ENCODE measurements at regions not wholly inside any gene's neighbourhood (a gene's known extent, or its start where the extent isn't known, plus 50 kb on each side); places are given as distances from the start of the nearest gene placed in this dataset.
"Not testable (repeated sequence)": the region's sequence is repeated elsewhere in the genome, so short reads cannot be mapped to it uniquely, and the experiment has no call there.

DNA sequence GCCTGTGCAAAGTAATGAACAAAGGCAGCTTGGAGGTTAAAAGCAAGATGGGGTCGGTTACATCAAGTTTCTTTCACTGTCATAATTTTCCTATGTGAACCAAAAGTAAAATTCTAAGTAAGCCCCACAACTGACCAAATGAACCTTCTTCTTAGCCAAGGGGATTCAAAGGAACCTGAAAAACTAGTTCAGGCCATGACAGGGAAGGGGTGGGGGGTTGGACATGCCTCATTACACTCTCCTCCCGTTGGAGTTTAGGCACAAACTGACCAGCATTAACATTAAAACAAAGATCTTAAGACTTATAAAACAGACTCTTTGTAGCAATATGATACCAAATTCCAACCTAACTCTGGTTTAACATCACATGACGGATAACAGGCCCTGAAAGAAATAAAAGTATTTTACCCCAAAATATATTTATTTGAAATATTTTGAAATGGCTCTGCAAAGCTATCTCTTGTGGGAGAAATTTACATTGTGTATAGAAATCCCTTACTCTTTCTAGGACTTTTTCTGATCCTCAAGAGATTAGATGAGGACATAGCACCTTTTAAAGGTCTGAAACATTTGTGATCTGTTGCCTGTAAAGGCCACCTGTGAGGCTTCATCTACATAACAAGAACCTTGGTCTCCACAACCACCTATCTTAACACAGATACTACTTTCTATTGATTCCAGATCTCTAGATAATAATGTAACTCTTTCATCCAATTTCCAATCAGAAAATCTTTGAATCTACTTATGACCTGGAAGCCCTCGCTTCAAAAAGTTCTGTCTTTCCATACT lies 1829.0 kb upstream of the MIR17HG start:
- Mint-ChIP-seq H3K4me3 (no peak overlapping the region), H3K27ac (ENCODE audit: unreplicated experiment) (no peak overlapping the region), H3K36me3 (ENCODE audit: low read depth) (no peaks in the 10 kb centered on the region)

DNA sequence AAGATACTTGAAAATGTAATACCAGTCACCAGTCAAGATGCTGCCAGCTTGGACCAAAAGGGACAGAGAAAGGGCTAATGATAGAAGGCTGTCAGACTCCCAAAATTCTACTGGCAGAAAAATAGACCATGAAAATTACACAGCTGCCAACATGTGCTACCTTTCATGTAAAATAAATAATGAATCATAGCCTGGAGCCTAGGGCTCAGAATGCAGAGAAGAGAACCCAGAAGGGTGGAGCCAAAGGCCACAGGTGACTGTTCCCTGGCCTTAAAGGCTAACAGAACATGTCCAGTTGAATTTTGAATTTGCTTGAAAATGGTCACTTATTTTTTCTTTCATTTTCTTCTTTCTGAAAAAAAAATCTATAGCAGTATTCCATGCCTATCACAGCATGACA lies 1827.0 kb upstream of the MIR17HG start:
- peaks cover 8% of the 10 kb centered on the region for H3K9me3 Mint-ChIP-seq
- no peaks in the 10 kb centered on the region for H3K27me3 Mint-ChIP-seq (ENCODE audit: low read depth)
- TF ChIP-seq, protein P1, sequence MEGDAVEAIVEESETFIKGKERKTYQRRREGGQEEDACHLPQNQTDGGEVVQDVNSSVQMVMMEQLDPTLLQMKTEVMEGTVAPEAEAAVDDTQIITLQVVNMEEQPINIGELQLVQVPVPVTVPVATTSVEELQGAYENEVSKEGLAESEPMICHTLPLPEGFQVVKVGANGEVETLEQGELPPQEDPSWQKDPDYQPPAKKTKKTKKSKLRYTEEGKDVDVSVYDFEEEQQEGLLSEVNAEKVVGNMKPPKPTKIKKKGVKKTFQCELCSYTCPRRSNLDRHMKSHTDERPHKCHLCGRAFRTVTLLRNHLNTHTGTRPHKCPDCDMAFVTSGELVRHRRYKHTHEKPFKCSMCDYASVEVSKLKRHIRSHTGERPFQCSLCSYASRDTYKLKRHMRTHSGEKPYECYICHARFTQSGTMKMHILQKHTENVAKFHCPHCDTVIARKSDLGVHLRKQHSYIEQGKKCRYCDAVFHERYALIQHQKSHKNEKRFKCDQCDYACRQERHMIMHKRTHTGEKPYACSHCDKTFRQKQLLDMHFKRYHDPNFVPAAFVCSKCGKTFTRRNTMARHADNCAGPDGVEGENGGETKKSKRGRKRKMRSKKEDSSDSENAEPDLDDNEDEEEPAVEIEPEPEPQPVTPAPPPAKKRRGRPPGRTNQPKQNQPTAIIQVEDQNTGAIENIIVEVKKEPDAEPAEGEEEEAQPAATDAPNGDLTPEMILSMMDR (conservative IDR thresholded peaks at IDR 0.05), result no peak
- no peak overlapping the region for H3K4me3 Mint-ChIP-seq
- no peak overlapping the region for H3K27ac Mint-ChIP-seq (ENCODE audit: unreplicated experiment)
- DNase-seq (ENCODE audit: low read depth, low spot score), result no peak
- no peaks in the 10 kb centered on the region for H3K36me3 Mint-ChIP-seq (ENCODE audit: low read depth)
- H3K4me1 Mint-ChIP-seq, result peaks cover under 1% of the 10 kb centered on the region

More for the DNA sequence above, 1829.0 kb upstream of the MIR17HG start:
- DNase-seq (ENCODE audit: low read depth, low spot score), result no peak
- H3K9me3 Mint-ChIP-seq, result peaks cover 8% of the 10 kb centered on the region
- TF ChIP-seq, protein P1 (conservative IDR thresholded peaks at IDR 0.05), result no peak
- H3K4me1 Mint-ChIP-seq, result peaks cover 17% of the 10 kb centered on the region
- no peaks in the 10 kb centered on the region for H3K27me3 Mint-ChIP-seq (ENCODE audit: low read depth)

DNA sequence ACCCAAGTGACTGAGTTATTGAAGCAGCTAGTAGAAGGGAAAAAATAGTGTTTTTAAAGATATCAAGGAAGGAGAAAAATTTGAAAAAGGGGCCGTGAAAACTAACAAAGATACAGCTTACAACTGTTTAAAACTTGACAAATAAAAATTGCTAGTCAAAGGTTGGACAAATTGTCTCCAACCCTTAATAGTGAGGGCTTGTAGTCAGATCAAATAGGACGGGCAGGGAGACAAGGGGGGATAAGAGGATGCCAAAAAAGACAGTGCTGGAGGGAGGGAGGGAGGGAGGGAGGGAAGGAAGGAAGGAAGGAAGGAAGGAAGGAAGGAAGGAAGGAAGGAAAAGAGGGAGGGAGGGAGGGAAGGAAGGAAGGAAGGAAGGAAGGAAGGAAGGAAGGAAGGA lies 1825.8 kb upstream of the MIR17HG start:
- H3K27me3 Mint-ChIP-seq (ENCODE audit: low read depth); H3K4me3 Mint-ChIP-seq; H3K4me1 Mint-ChIP-seq; DNase-seq (ENCODE audit: low read depth, low spot score); H3K36me3 Mint-ChIP-seq (ENCODE audit: low read depth); H3K9me3 Mint-ChIP-seq; H3K27ac Mint-ChIP-seq (ENCODE audit: unreplicated experiment): not testable (repeated sequence)

DNA sequence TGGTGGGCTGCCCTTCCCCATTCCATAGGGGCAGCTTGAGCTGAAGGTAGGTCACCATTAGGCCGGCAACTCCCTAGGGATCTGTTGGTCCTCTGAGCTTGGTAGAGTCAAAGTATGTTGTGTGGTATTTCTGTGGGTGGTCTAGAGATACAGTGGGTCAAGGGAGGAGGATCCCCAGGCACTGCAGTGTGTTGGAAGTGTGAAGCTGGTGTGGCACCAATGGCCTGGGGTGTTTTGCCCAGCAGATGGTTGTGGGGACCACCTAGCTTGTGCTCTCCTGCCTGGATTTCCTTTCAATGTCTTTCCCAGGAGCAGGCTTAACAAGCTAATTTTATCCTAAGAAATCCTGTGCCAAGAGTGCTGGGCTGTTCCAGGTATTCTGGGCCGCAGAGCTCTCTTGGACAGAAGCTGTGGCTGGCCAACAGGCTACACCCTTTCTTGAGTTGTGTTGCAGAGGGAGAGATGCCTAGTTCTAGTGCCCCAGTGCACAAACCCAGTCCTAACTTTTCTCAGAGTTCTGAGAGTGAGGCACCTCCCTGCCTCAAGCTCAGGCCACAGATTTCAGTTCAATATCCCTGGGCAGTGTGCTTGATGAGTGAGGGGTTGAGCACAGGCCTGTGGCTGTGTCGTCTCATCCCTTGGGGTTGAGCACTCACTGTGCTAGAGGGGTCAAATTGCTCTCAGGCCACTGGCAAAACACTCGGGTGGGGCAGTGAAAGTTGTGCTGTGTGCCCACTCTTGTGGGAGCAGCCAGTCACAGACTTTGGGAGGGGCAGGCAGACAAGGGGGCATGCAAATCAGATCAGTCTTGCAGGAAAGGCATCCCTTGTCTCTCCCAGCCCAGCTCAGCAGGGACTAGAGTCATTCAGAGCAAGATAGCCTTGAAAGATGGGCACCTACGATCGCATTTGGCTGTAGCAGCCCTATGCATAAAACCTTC lies 1806.1 kb upstream of the MIR17HG start:
- H3K27ac Mint-ChIP-seq (ENCODE audit: unreplicated experiment), result peak overlapping the region; percentile 27
- H3K36me3 Mint-ChIP-seq (ENCODE audit: low read depth), result no peaks in the 10 kb centered on the region
- H3K9me3 Mint-ChIP-seq, result peaks cover 2% of the 10 kb centered on the region
- H3K4me3 Mint-ChIP-seq, result no peak overlapping the region
- no peaks in the 10 kb centered on the region for H3K27me3 Mint-ChIP-seq (ENCODE audit: low read depth)
- H3K4me1 Mint-ChIP-seq, result peaks cover 9% of the 10 kb centered on the region
- DNase-seq (ENCODE audit: low read depth, low spot score), result no peak
- TF ChIP-seq, protein P1 (conservative IDR thresholded peaks at IDR 0.05), result no peak

DNA sequence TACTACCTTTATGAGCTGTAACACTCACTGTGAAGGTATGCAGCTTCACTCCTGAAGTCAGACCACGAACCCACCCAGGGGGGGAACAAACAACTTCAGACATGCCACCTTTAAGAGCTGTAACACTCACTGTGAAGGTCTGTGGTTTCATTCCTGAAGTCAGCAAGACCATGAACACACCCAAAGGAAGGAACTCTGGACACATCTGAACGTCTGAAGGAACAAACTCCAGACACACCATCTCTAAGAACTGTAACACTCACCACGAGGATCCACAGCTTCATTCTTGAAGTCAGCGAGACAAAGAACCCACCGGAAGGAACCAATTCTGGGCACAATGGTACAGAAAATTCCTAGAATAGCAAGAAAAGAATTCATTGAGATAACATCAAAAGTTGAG lies 1796.5 kb upstream of the MIR17HG start:
- peaks cover 9% of the 10 kb centered on the region for H3K4me1 Mint-ChIP-seq
- no peak overlapping the region for H3K4me3 Mint-ChIP-seq
- H3K36me3 Mint-ChIP-seq (ENCODE audit: low read depth), result peaks cover 4% of the 10 kb centered on the region
- TF ChIP-seq, protein P1 (conservative IDR thresholded peaks at IDR 0.05), result no peak
- peaks cover 14% of the 10 kb centered on the region for H3K9me3 Mint-ChIP-seq
- no peaks in the 10 kb centered on the region for H3K27me3 Mint-ChIP-seq (ENCODE audit: low read depth)
- DNase-seq (ENCODE audit: low read depth, low spot score), result no peak
- no peak overlapping the region for H3K27ac Mint-ChIP-seq (ENCODE audit: unreplicated experiment)
